GM06990 (cell line): ENCODE measurements at regions not wholly inside any gene's neighbourhood (a gene's known extent, or its start where the extent isn't known, plus 50 kb on each side); places are given as distances from the start of the nearest gene placed in this dataset.

Source experiments
- DNase-seq: peaks from one replicate; pipeline ENCODE4 v3.0.0-alpha.2; 2011; ENCODE audit not compliant: insufficient read length; ENCODE audit errors: extremely low read depth
- H3K27me3 ChIP-seq: replicated peaks from 2 replicates; pipeline ENCODE4 v1.6.0; 2011; ENCODE audit warnings: low read length; ENCODE audit not compliant: control insufficient read depth, insufficient read depth
- H3K36me3 ChIP-seq: 2 replicates; pipeline ENCODE4 v1.5.1; 2011; ENCODE audit warnings: low read length; ENCODE audit not compliant: control insufficient read depth, insufficient read depth
- H3K4me3 ChIP-seq: replicated peaks from 2 replicates; pipeline ENCODE4 v1.5.1; 2011; ENCODE audit warnings: low read depth, mild to moderate bottlenecking, control low read depth, low read length
- CTCF ChIP-seq: IDR thresholded peaks from 2 replicates; pipeline ENCODE4 v1.5.1; 2011; ENCODE audit warnings: low read length, control low read depth, mild to moderate bottlenecking, inconsistent platforms; ENCODE audit not compliant: insufficient read depth, poor library complexity, severe bottlenecking

- DNase-seq = no peak
- no peak for TF ChIP-seq CTCF
- H3K36me3 ChIP-seq = no peaks in the 10 kb centered on the region
- no peak overlapping the region for H3K4me3 ChIP-seq
- H3K27me3 ChIP-seq = no peaks in the 10 kb centered on the region
Observed at GRCh38 chr2:180871649-180872048, 108.8 kb upstream of the UBE2E3 start.

DNA sequence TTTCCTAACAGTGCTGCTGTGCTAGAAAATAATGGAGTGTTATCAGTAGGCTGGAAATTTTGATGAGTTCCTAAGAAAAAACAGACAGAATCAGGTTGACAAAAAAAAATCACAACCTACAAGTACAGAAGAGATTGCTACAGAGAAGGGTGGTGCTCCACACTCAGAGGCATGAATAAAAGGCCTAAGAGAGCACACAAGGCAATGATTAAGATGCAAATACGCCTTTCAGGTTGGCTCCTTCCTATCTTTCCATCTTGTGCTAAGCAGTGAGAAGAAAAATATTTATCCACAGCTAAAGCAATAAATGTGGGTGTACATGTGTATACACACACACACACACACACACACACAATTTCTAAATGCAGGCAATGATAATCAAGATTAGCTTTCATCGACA, 130.6 kb upstream of the UBE2E3 start:
- H3K4me3 ChIP-seq = no peak overlapping the region
- no peak for DNase-seq
- no peak for TF ChIP-seq CTCF

DNA sequence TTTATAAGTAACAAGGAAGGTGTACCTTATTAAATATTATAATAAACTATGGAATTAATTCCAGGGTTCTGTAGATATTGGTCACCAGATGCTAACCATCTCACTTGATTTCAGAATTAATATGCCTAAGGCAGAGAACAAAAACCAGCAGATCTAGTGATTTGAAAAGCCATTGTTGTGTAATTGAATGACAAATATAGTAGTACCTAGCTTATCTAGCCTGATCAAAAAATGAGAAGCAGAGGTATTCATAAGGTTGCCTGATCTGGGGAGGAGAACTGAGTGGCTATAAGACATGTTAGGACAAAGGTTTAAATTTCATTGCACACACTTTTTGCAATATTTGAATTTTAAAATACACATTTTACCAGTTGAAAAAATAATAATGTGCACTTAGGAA, 132.0 kb upstream of the UBE2E3 start:
- Histone ChIP-seq H3K36me3 (no peaks in the 10 kb centered on the region), H3K4me3 (no peak overlapping the region), H3K27me3 (no peaks in the 10 kb centered on the region)
- no peak for TF ChIP-seq CTCF
- DNase-seq = no peak

More for the DNA sequence above, 130.6 kb upstream of the UBE2E3 start:
- no peaks in the 10 kb centered on the region for H3K27me3 ChIP-seq
- H3K36me3 ChIP-seq = no peaks in the 10 kb centered on the region

- H3K27me3 ChIP-seq = no peaks in the 10 kb centered on the region
- H3K36me3 ChIP-seq = no peaks in the 10 kb centered on the region
- TF ChIP-seq CTCF = no peak
- no peak for DNase-seq
- H3K4me3 ChIP-seq = no peak overlapping the region
Observed at GRCh38 chr2:180846756-180847472, 133.5 kb upstream of the UBE2E3 start.

GRCh38 chr2:180842461-180842860, 137.9 kb upstream of the UBE2E3 start:
- H3K4me3 ChIP-seq = no peak overlapping the region
- H3K27me3 ChIP-seq = no peaks in the 10 kb centered on the region
- DNase-seq = no peak
- no peaks in the 10 kb centered on the region for H3K36me3 ChIP-seq
- TF ChIP-seq CTCF = no peak

DNA sequence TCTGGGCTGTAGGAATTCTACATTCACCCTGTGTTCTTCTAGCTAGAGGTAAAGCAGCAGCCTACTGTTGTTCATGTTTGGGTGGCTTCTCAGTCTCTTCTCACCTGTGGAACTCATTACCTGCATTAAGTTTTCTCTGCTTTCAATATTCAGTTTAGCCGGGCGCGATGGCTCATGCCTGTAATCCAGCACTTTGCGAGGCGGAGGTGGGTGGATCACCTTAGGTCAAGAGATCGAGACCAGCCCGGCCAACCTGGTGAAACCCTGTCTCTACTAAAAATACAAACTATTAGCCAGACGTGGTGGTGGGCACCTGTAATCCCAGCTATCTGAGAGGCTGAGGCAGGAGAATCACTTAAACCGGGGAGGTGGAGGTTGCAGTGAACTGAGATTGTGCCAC, 139.8 kb upstream of the UBE2E3 start:
- H3K36me3 ChIP-seq = no peaks in the 10 kb centered on the region
- H3K27me3 ChIP-seq = no peaks in the 10 kb centered on the region
- DNase-seq = no peak
- no peak for TF ChIP-seq CTCF
- no peak overlapping the region for H3K4me3 ChIP-seq
